ENCODE measurements at regions not wholly inside any gene's neighbourhood (a gene's known extent, or its start where the extent isn't known, plus 50 kb on each side); places are given as distances from the start of the nearest gene placed in this dataset.

- H4K20me1 ChIP-seq (ENCODE audit: insufficient read depth): no peaks in the 10 kb centered on the region
- H3F3A ChIP-seq (ENCODE audit: insufficient read depth, low read length, poor library complexity, severe bottlenecking): no peaks in the 10 kb centered on the region
- no peaks in the 10 kb centered on the region for H3K36me3 ChIP-seq (ENCODE audit: insufficient read depth, low read length)
- no peaks in the 10 kb centered on the region for H3K79me2 ChIP-seq (replicated peaks; ENCODE audit: insufficient read depth, low read length)
- H3K9me2 ChIP-seq (ENCODE audit: insufficient read depth, low read length): no peaks in the 10 kb centered on the region
- no peaks in the 10 kb centered on the region for H3K9me3 ChIP-seq (ENCODE audit: low read length)
- H3K27ac ChIP-seq (ENCODE audit: low read length): no peak overlapping the region
- TF ChIP-seq EP300 (conservative IDR thresholded peaks at IDR 0.05; ENCODE audit: poor library complexity, severe bottlenecking) (no peak), POLR2AphosphoS5 (IDR thresholded peaks at IDR 0.05) (no peak), CTCF (IDR thresholded peaks at IDR 0.05; ENCODE audit: poor library complexity, severe bottlenecking) (no peak), MXI1 (conservative IDR thresholded peaks at IDR 0.05; ENCODE audit: poor library complexity, severe bottlenecking) (no peak), RAD21 (conservative IDR thresholded peaks at IDR 0.05) (no peak), TAF1 (IDR thresholded peaks at IDR 0.05; ENCODE audit: low read depth) (no peak), REST (IDR thresholded peaks at IDR 0.05; ENCODE audit: borderline replicate concordance) (no peak), SMC3 (conservative IDR thresholded peaks at IDR 0.05; ENCODE audit: poor library complexity) (no peak), EZH2 (IDR thresholded peaks at IDR 0.05; ENCODE audit: borderline replicate concordance, insufficient read depth, low read length, poor library complexity, severe bottlenecking) (no peak)
- no peak overlapping the region for H3K4me2 ChIP-seq (ENCODE audit: low read length)
- H2AFZ ChIP-seq (ENCODE audit: low read depth, low read length): no peak overlapping the region
- H3K9ac ChIP-seq (ENCODE audit: low read length): no peak overlapping the region
- H3K4me3 ChIP-seq (ENCODE audit: low read length): no peak overlapping the region
- H3K27me3 ChIP-seq (ENCODE audit: insufficient read depth, low read depth, low read length): no peaks in the 10 kb centered on the region
Observed at GRCh38 chr6:156449128-156449527, 328.1 kb upstream of the ARID1B start.

- Histone ChIP-seq H4K20me1 (ENCODE audit: insufficient read depth) (no peaks in the 10 kb centered on the region), H3K9me3 (ENCODE audit: low read length) (no peaks in the 10 kb centered on the region), H2AFZ (ENCODE audit: low read depth, low read length) (no peak overlapping the region), H3K9ac (ENCODE audit: low read length) (no peak overlapping the region), H3K27me3 (ENCODE audit: insufficient read depth, low read depth, low read length) (no peaks in the 10 kb centered on the region), H3K9me2 (ENCODE audit: insufficient read depth, low read length) (no peaks in the 10 kb centered on the region), H3K4me3 (ENCODE audit: low read length) (no peak overlapping the region), H3K4me2 (ENCODE audit: low read length) (no peak overlapping the region), H3K79me2 (replicated peaks; ENCODE audit: insufficient read depth, low read length) (no peaks in the 10 kb centered on the region), H3K27ac (ENCODE audit: low read length) (no peak overlapping the region), H3K36me3 (ENCODE audit: insufficient read depth, low read length) (no peaks in the 10 kb centered on the region), H3F3A (ENCODE audit: insufficient read depth, low read length, poor library complexity, severe bottlenecking) (no peaks in the 10 kb centered on the region)
- TF ChIP-seq RAD21 (conservative IDR thresholded peaks at IDR 0.05) (no peak), EP300 (conservative IDR thresholded peaks at IDR 0.05; ENCODE audit: poor library complexity, severe bottlenecking) (no peak), SMC3 (conservative IDR thresholded peaks at IDR 0.05; ENCODE audit: poor library complexity) (no peak), POLR2AphosphoS5 (IDR thresholded peaks at IDR 0.05) (no peak), REST (IDR thresholded peaks at IDR 0.05; ENCODE audit: borderline replicate concordance) (no peak), TAF1 (IDR thresholded peaks at IDR 0.05; ENCODE audit: low read depth) (no peak), MXI1 (conservative IDR thresholded peaks at IDR 0.05; ENCODE audit: poor library complexity, severe bottlenecking) (no peak), EZH2 (IDR thresholded peaks at IDR 0.05; ENCODE audit: borderline replicate concordance, insufficient read depth, low read length, poor library complexity, severe bottlenecking) (no peak)
Observed at GRCh38 chr6:156448579-156448978, 328.6 kb upstream of the ARID1B start.

Measured in neural cell (in vitro differentiated cells).